RWPE1 (cell line): ENCODE measurements at regions not wholly inside any gene's neighbourhood (a gene's known extent, or its start where the extent isn't known, plus 50 kb on each side); places are given as distances from the start of the nearest gene placed in this dataset.

Source experiments
- CTCF ChIA-PET: fragments of 350-600 bp; sonication (Branson Sonifier 250); formaldehyde crosslinking; extraction: SDS; loops from one replicate; lab custom pipeline; 2021; lab: Yijun Ruan, JAX
- POLR2A ChIA-PET: fragments of 400-600 bp; formaldehyde crosslinking; extraction: SDS; loops from one replicate; lab custom pipeline; 2020; ENCODE audit warnings: antibody characterized with exemption; ENCODE audit not compliant: low non-redundant PET; lab: Yijun Ruan, JAX
- DNase-seq: peaks from one replicate; pipeline ENCODE4 v3.0.0; 2012; ENCODE audit warnings: low spot score
- H3K27ac ChIP-seq: fragments of 450-650 bp; 2 replicates; pipeline ENCODE4 v1.5.1; 2017
- CTCF ChIP-seq: fragments of 450-650 bp; conservative IDR thresholded peaks from 2 replicates; pipeline ENCODE4 v1.5.1; 2017; ENCODE audit warnings: low read depth, mild to moderate bottlenecking

GRCh38 chr7:126227055-126227454 is 1025.7 kb downstream of the GRM8 start:
- TF ChIP-seq CTCF, result no peak
- CTCF ChIA-PET, result no interaction called here
- POLR2A ChIA-PET, result no interaction called here
- no peak for DNase-seq
- H3K27ac ChIP-seq, result no peak overlapping the region

- DNase-seq, result no peak
- TF ChIP-seq CTCF, result no peak
- POLR2A ChIA-PET, result no interaction called here
- CTCF ChIA-PET, result interaction anchor here (0.6 kb wide), 1 partner anchor 255 kb away, joined by 9 read pairs; no protein-coding TSS in a partner anchor
- H3K27ac ChIP-seq, result no peak overlapping the region
Measured at GRCh38 chr7:126223729-126224128, 1029.0 kb downstream of the GRM8 start.

- no peak for TF ChIP-seq CTCF
- ChIA-PET CTCF (no interaction called here), POLR2A (no interaction called here)
- H3K27ac ChIP-seq, result no peak overlapping the region
- DNase-seq, result no peak
Measured at GRCh38 chr7:126222782-126223181, 1030.0 kb downstream of the GRM8 start.

GRCh38 chr7:126215785-126216184 is 1037.0 kb downstream of the GRM8 start:
- ChIA-PET POLR2A (no interaction called here), CTCF (no interaction called here)
- H3K27ac ChIP-seq, result no peak overlapping the region
- no peak for DNase-seq
- TF ChIP-seq CTCF, result no peak

- no peak overlapping the region for H3K27ac ChIP-seq
- TF ChIP-seq CTCF, result no peak
- ChIA-PET CTCF (no interaction called here), POLR2A (no interaction called here)
- no peak for DNase-seq
Measured at GRCh38 chr7:126213876-126214275, 1038.9 kb downstream of the GRM8 start.

- no peak overlapping the region for H3K27ac ChIP-seq
- CTCF ChIA-PET, result no interaction called here
- TF ChIP-seq CTCF, result no peak
- POLR2A ChIA-PET, result no interaction called here
- DNase-seq, result no peak
Measured at GRCh38 chr7:126211875-126212274, 1040.9 kb downstream of the GRM8 start.

GRCh38 chr7:126210707-126211106 is 1042.0 kb downstream of the GRM8 start:
- no peak for TF ChIP-seq CTCF
- ChIA-PET CTCF (no interaction called here), POLR2A (no interaction called here)
- H3K27ac ChIP-seq, result no peak overlapping the region
- DNase-seq, result no peak
